ENCODE measurements at regions not wholly inside any gene's neighbourhood (a gene's known extent, or its start where the extent isn't known, plus 50 kb on each side); places are given as distances from the start of the nearest gene placed in this dataset.
A peak's percentile ranks its signal among the peaks of the same experiment; 100 is the strongest.

DNA sequence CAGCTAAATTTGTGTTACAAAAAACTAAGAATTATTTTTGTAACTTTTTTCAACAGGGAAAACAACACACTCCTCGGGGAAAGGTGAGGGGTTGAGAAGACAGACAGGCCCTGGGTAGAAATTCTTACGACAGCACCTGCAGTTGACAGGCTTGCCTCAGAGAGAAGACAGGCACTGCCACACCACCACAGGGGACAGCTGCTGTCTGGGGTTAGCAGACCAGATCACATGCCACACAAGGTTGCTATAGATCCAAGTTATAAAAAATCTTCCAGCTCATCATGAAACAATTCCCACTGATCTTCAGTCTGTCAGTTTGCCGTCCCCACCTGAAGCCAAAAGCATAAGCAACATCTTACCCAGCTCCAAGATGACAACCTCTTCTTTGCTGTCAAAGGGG is 143.2 kb upstream of the ZCCHC13 start:
- no peak for TF ChIP-seq CTCF (IDR thresholded peaks at IDR 0.05; ENCODE audit: insufficient read depth, low read length, poor library complexity, severe bottlenecking)
- Histone ChIP-seq H3K27me3 (replicated peaks; ENCODE audit: control insufficient read depth, insufficient read depth, low read length) (no peaks in the 10 kb centered on the region), H3K4me3 (replicated peaks; ENCODE audit: low read depth, low read length) (no peak overlapping the region), H3K36me3 (ENCODE audit: control insufficient read depth, insufficient read depth, low read length) (no peaks in the 10 kb centered on the region)
- no peak for DNase-seq (ENCODE audit: extremely low read depth, insufficient read length)

GRCh38 chrX:74160358-74160757 is 143.6 kb upstream of the ZCCHC13 start:
- no peak for TF ChIP-seq CTCF (IDR thresholded peaks at IDR 0.05; ENCODE audit: insufficient read depth, low read length, poor library complexity, severe bottlenecking)
- Histone ChIP-seq H3K27me3 (replicated peaks; ENCODE audit: control insufficient read depth, insufficient read depth, low read length) (no peaks in the 10 kb centered on the region), H3K4me3 (replicated peaks; ENCODE audit: low read depth, low read length) (no peak overlapping the region), H3K36me3 (ENCODE audit: control insufficient read depth, insufficient read depth, low read length) (no peaks in the 10 kb centered on the region)
- no peak for DNase-seq (ENCODE audit: extremely low read depth, insufficient read length)

DNA sequence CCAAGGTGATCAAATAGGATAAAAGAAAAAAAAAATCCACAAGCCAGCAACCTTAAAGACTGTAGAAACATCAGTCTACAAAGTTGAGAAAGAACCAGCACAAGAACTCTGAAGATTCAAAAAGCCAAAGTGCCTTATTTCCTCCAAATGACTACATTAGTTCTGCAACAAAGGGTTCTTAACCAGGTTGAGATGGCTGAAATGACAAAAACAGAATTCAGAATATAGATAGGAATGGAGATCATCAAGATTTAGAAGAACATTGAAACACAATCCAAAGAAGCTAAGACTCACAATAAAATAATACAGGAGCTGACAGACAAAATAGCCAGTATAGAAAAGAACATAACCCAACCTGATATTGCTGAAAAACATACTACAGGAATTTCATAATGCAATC is 156.5 kb upstream of the ZCCHC13 start:
- Histone ChIP-seq H3K4me3 (replicated peaks; ENCODE audit: low read depth, low read length) (no peak overlapping the region), H3K27me3 (replicated peaks; ENCODE audit: control insufficient read depth, insufficient read depth, low read length) (no peaks in the 10 kb centered on the region), H3K36me3 (ENCODE audit: control insufficient read depth, insufficient read depth, low read length) (no peaks in the 10 kb centered on the region)
- no peak for DNase-seq (ENCODE audit: extremely low read depth, insufficient read length)
- no peak for TF ChIP-seq CTCF (IDR thresholded peaks at IDR 0.05; ENCODE audit: insufficient read depth, low read length, poor library complexity, severe bottlenecking)

DNA sequence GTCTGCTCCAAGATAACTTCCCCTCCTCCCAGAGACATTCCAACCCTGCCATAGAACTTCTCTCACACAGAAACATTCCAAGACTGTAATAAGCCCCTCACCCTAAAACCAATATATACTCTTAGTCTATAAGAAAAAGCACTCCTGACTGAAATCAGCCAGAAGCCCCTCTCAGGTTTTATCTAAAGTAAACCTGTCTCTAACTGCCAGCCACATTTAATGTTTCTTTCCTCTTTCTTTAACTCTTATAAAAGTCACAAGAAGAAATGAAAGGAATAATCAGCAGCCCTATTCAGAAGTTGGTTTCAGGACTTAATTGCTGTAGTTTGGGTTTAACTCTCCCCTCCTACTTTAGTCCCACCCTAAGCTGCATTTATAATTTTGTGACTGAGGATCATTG is 165.0 kb upstream of the ZCCHC13 start:
- no peaks in the 10 kb centered on the region for H3K36me3 ChIP-seq (ENCODE audit: control insufficient read depth, insufficient read depth, low read length)
- H3K4me3 ChIP-seq (replicated peaks; ENCODE audit: low read depth, low read length): no peak overlapping the region
- TF ChIP-seq CTCF (IDR thresholded peaks at IDR 0.05; ENCODE audit: insufficient read depth, low read length, poor library complexity, severe bottlenecking): no peak
- no peak for DNase-seq (ENCODE audit: extremely low read depth, insufficient read length)
- H3K27me3 ChIP-seq (replicated peaks; ENCODE audit: control insufficient read depth, insufficient read depth, low read length): no peaks in the 10 kb centered on the region

DNA sequence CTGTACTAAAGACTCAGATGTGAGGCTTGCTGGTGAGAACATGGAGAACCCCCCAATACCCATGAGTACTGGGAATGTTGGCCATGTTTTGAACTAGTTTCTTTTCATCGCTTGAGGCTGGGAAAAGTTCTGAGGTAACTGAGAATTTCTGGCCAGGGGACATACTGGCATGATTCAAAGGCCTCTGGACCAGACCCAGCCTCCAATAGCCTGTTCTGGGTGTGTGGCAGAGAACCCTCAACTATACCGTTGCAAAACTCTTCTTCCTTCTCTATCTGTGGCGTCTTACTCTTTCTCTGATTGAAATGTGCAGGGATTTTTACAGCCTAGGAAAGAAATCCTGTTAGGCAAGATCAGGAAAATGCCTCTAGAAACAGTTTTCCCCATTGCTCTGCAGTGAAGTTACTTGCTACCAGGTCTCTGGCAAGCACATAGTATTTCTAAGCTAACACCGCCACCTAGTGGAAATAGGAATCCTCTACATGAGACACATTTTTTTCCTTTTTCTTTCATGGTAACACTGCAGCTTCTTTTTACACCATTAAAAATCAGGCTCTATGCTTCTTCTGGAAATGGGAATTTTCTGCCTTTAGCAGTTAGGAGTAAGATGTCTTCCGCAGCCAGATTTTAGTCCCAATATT is 170.7 kb upstream of the ZCCHC13 start:
- peak; percentile 12 for DNase-seq (ENCODE audit: extremely low read depth, insufficient read length)

More for the DNA sequence above, 170.7 kb upstream of the ZCCHC13 start:
- peak; percentile 67 for TF ChIP-seq CTCF (IDR thresholded peaks at IDR 0.05; ENCODE audit: insufficient read depth, low read length, poor library complexity, severe bottlenecking)
- Histone ChIP-seq H3K36me3 (ENCODE audit: control insufficient read depth, insufficient read depth, low read length) (no peaks in the 10 kb centered on the region), H3K4me3 (replicated peaks; ENCODE audit: low read depth, low read length) (no peak overlapping the region), H3K27me3 (replicated peaks; ENCODE audit: control insufficient read depth, insufficient read depth, low read length) (no peaks in the 10 kb centered on the region)
